ENCODE measurements at regions not wholly inside any gene's neighbourhood (a gene's known extent, or its start where the extent isn't known, plus 50 kb on each side); places are given as distances from the start of the nearest gene placed in this dataset.

DNA sequence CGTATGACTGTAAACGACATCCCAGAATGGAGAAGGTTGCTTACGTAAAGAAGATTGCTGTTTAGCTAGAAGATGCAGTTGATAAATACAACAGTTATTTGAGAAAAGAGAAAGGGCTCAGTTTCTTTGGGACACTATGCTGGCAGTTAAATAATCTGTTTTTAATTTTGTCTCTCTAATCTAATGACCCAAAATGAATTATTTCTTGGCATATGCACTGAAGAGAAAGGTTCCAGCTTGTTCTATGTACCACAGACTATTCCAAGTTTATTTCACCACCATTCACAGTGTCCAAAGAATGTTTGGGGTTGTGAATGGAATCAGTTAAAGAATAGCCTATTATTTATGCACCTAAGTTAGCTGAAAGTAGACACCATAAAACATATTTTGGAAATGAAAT, 449.9 kb downstream of the RNF144B start:
- Histone ChIP-seq H3K27me3 (no peaks in the 10 kb centered on the region), H3K4me1 (no peaks in the 10 kb centered on the region), H3K9me3 (no peaks in the 10 kb centered on the region), H3K27ac (no peak overlapping the region), H3K36me3 (no peaks in the 10 kb centered on the region), H3K4me3 (no peak overlapping the region)
- no peak for FAIRE-seq
- DNase-seq: no peak
- TF ChIP-seq, protein P1, sequence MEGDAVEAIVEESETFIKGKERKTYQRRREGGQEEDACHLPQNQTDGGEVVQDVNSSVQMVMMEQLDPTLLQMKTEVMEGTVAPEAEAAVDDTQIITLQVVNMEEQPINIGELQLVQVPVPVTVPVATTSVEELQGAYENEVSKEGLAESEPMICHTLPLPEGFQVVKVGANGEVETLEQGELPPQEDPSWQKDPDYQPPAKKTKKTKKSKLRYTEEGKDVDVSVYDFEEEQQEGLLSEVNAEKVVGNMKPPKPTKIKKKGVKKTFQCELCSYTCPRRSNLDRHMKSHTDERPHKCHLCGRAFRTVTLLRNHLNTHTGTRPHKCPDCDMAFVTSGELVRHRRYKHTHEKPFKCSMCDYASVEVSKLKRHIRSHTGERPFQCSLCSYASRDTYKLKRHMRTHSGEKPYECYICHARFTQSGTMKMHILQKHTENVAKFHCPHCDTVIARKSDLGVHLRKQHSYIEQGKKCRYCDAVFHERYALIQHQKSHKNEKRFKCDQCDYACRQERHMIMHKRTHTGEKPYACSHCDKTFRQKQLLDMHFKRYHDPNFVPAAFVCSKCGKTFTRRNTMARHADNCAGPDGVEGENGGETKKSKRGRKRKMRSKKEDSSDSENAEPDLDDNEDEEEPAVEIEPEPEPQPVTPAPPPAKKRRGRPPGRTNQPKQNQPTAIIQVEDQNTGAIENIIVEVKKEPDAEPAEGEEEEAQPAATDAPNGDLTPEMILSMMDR (IDR thresholded peaks at IDR 0.05): no peak
- 52 to 63% methylated on average over 3 of the region's 3 CpGs for WGBS, 2 donors
- no peak for ATAC-seq
- intact Hi-C loops (cut with DNase I): no loop called here

DNA sequence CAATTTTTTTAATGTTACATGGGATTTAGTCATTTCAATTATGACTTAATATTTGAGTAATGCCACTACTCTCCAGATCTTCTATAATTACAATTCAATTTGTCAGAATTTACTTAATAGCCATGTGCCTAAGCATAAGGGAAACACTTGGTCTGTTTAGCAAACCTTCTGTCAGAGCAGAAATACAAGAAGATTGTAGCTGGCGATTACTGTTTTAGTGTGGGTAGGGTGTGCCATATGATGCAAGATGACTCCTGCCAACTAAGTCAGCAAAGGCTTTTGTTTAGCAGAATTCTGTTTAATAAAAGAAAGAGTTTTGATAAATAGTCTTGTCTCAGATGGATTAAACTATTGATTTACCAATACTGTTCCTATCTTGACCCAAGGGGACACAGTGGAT, 455.4 kb downstream of the RNF144B start:
- FAIRE-seq (no peak), ATAC-seq (no peak), DNase-seq (no peak)
- TF ChIP-seq, protein P1 (IDR thresholded peaks at IDR 0.05): no peak
- WGBS, 2 donors: 93 to 95% methylated on average over 1 of the region's 1 CpG
- intact Hi-C loops (cut with DNase I): no loop called here
- Histone ChIP-seq H3K36me3 (no peaks in the 10 kb centered on the region), H3K4me3 (no peak overlapping the region), H3K27ac (no peak overlapping the region), H3K4me1 (no peaks in the 10 kb centered on the region), H3K9me3 (no peaks in the 10 kb centered on the region), H3K27me3 (no peaks in the 10 kb centered on the region)

DNA sequence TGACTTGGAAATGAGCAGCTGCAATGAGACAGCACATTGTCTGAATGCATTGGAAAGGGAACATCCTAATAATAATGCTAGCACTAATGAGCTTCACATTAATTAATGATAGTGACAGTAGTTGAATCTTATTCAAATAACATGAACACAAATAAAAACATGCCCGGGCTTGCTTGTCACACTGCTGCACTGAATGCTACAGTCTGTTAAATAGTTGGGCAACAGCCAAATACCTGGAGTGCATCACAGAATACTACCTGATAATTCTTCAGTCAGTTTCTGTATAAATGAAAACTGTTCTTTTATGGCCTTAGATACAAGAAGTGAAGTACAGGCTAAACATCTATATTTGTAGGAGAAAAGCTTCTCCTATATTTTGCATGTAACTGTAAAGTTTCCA, 458.7 kb downstream of the RNF144B start:
- Histone ChIP-seq H3K27ac (no peak overlapping the region), H3K36me3 (no peaks in the 10 kb centered on the region), H3K27me3 (no peaks in the 10 kb centered on the region), H3K4me1 (no peaks in the 10 kb centered on the region), H3K4me3 (no peak overlapping the region), H3K9me3 (no peaks in the 10 kb centered on the region)
- DNase-seq: no peak
- FAIRE-seq: no peak
- 27 to 44% methylated on average over 1 of the region's 1 CpG for WGBS, 2 donors
- intact Hi-C loops (cut with DNase I): no loop called here
- TF ChIP-seq, protein P1 (IDR thresholded peaks at IDR 0.05): no peak
- no peak for ATAC-seq

DNA sequence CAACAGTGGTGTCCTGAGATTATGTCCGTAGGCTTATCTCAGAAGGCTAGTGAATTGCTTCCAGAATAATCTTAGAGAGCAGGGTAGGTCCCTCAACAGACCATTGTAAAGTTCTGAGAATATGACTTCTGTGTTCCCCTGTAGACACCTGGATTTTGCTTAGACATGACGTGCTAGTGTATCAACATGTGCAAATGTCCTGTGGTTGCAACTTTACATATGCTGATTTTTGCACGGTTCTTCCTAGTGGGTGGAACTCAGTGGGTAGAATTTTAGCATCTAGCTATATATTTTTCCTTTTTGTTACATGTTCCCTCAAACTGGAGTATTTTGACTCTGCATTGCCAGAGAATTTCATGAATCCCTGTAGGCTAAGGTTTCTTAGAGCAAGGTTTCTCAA, 459.2 kb downstream of the RNF144B start:
- DNase-seq (no peak), FAIRE-seq (no peak), ATAC-seq (no peak)
- H3K27ac ChIP-seq: no peak overlapping the region
- intact Hi-C loops (cut with DNase I): no loop called here
- no peaks in the 10 kb centered on the region for H3K9me3 ChIP-seq
- H3K4me1 ChIP-seq: no peaks in the 10 kb centered on the region
- WGBS, 2 donors: 74 to 90% methylated on average over 3 of the region's 3 CpGs
- H3K36me3 ChIP-seq: no peaks in the 10 kb centered on the region
- no peaks in the 10 kb centered on the region for H3K27me3 ChIP-seq
- TF ChIP-seq, protein P1 (IDR thresholded peaks at IDR 0.05): no peak
- H3K4me3 ChIP-seq: no peak overlapping the region

DNA sequence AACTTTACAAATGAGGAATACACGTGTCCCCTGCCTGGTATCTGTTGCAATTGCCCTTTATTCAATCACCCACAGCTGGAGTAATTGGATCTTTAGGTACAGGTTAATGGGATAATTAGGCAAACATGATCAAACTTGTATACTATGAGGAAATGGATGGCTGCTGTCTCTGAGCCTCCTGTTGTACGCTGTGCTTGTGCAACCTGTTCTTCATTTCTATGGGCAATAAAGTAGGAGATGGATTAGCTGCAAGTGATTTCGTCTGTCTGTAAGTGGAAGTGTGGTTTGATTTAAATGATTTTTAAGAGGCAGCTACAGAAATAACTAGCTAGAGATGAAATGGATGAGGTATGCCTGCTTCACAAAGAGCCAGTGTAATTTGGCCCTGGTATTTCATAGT, 474.1 kb downstream of the RNF144B start:
- H3K27ac ChIP-seq: no peak overlapping the region
- intact Hi-C loops (cut with DNase I): no loop called here
- H3K9me3 ChIP-seq: no peaks in the 10 kb centered on the region
- no peaks in the 10 kb centered on the region for H3K36me3 ChIP-seq
- WGBS, 2 donors: 0 to 25% methylated on average over 3 of the region's 3 CpGs
- TF ChIP-seq, protein P1 (IDR thresholded peaks at IDR 0.05): no peak
- no peak for ATAC-seq
- FAIRE-seq: no peak
- no peak for DNase-seq
- no peaks in the 10 kb centered on the region for H3K4me1 ChIP-seq
- no peak overlapping the region for H3K4me3 ChIP-seq
- H3K27me3 ChIP-seq: no peaks in the 10 kb centered on the region
